LNCaP clone FGC (cell line): ENCODE measurements at regions not wholly inside any gene's neighbourhood (a gene's known extent, or its start where the extent isn't known, plus 50 kb on each side); places are given as distances from the start of the nearest gene placed in this dataset.
"Not testable (repeated sequence)": the region's sequence is repeated elsewhere in the genome, so short reads cannot be mapped to it uniquely, and the experiment has no call there.

Experiments
- DNase-seq: peaks from one replicate; pipeline ENCODE4 v3.0.0-alpha.2; 2011; ENCODE audit warnings: low read depth
- H3K4me3 ChIP-seq: 2 replicates; pipeline ENCODE4 v1.5.1; 2011; ENCODE audit warnings: mild to moderate bottlenecking, low read depth, low read length, control low read depth
- TF ChIP-seq, protein P1 (sequence below): IDR thresholded peaks from 2 replicates; pipeline ENCODE4 v1.5.1; 2012; ENCODE audit warnings: mild to moderate bottlenecking; ENCODE audit not compliant: control insufficient read depth, insufficient read depth; ENCODE audit errors: extremely low read depth

DNA sequence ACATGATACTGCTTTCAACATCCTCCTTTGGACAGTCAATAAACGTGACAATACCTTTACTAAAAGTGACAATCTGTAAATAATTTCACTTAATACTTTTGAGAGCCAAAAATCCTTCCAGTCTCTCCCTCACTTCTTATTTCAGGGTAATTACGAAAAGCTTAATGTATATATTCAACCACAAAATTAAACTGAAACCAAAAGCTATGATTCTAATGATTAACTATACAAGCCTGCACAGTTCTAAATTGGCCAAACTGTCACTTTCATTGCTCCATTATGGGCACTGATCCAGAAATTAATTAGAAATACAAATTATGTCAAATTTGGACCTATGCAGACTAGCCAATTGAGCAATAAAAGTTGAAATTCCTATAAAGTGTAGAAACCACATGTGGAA lies 696.5 kb upstream of the MIS18BP1 start:
- DNase-seq, result no peak
- H3K4me3 ChIP-seq, result no peak overlapping the region
- TF ChIP-seq, protein P1, sequence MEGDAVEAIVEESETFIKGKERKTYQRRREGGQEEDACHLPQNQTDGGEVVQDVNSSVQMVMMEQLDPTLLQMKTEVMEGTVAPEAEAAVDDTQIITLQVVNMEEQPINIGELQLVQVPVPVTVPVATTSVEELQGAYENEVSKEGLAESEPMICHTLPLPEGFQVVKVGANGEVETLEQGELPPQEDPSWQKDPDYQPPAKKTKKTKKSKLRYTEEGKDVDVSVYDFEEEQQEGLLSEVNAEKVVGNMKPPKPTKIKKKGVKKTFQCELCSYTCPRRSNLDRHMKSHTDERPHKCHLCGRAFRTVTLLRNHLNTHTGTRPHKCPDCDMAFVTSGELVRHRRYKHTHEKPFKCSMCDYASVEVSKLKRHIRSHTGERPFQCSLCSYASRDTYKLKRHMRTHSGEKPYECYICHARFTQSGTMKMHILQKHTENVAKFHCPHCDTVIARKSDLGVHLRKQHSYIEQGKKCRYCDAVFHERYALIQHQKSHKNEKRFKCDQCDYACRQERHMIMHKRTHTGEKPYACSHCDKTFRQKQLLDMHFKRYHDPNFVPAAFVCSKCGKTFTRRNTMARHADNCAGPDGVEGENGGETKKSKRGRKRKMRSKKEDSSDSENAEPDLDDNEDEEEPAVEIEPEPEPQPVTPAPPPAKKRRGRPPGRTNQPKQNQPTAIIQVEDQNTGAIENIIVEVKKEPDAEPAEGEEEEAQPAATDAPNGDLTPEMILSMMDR, result no peak

DNA sequence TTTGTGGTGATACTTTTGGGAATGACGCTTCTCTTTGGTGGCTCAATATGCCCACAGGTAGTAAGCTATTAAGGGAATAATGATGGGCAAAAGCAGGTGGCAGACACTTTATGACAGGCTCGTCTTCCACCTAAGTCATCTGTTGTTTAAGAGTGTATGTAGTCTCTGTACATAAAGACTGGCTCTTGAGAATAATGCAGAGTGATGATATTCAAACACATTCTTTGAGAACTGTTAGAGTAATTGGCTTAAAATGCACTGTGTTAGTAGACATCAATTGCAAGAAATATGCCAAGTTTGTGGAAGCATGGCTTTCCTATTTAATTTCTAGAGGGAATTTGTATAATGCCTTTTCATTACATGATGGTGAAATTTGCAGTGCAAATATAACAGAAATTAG lies 694.8 kb upstream of the MIS18BP1 start:
- no peak for DNase-seq
- no peak overlapping the region for H3K4me3 ChIP-seq
- TF ChIP-seq, protein P1, result no peak

DNA sequence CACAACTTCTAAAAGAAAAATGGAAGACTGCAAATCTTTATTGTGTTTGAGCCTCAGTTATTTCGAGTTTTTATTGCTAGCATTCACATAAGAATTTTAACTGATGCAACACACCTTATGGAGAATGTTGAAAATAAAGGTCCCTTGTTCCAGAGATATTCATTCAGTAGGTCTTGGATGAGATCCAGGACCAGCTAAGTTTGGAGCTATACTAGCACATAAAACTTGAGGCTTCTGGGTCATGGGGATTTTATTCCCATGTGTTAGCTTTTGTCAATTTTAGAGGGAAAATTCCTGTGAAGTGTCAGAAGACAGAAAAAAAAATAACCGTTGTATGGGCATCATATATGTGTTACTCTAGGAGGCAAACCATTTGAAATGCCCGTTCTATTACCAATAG lies 693.2 kb upstream of the MIS18BP1 start:
- TF ChIP-seq, protein P1, result no peak
- H3K4me3 ChIP-seq, result no peak overlapping the region
- DNase-seq, result no peak

DNA sequence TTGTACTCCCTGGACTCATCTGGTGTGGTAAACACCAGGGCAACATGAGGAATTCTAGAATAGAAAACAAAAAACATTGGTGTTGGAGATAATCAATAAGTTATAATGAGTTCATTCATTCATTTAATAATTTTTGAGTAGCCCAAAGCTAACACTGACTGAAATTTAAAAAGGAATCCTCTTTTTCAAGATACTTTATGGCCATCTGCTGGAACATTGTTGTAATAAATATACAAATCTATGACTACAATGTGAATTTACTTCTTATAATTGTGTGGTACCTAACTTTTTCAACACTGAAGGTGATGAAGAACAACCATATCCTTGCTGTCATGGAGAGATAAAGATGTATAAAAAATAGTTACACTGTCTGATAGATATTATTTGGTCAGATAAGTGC lies 687.3 kb upstream of the MIS18BP1 start:
- no peak overlapping the region for H3K4me3 ChIP-seq
- TF ChIP-seq, protein P1, result no peak
- DNase-seq, result no peak

DNA sequence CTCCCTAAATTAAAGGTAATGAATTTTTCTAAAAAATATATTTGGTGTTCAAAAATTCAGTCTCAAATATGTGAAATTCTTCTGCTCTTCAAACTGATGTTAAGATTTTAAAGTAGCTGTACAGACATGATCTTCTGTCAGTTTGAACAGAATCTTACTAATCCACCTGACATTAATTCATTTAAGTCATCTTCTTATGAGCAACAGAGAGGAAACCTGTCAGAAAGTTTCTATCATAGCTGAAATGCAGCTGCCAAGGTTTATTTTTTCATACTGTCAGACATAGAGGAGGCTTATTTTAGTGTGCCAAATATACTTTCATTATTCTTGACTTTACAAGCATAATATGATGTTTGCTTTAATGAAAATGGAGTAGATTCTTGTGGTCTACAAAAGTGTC lies 686.6 kb upstream of the MIS18BP1 start:
- H3K4me3 ChIP-seq, result no peak overlapping the region
- DNase-seq, result no peak
- TF ChIP-seq, protein P1, result no peak

DNA sequence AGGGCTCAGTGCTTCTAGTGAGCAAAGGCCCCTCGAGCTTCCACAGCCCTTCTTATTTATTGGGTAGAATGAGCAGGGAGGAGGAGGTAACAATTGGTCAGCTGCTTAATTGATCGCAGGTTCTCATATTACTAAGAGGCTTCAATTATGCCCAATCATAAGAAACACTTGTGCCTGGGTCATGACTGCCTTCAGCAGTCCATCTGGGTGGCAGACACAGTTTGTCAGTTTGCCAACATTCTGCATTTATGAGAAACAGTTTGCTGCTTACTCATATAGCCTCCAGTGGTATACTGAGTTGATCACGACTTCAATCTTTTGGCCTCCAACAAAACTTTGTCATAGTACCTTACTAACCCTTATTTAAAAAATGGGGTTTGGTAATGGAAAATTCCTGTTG lies 667.0 kb upstream of the MIS18BP1 start:
- DNase-seq, H3K4me3 ChIP-seq: not testable (repeated sequence)

DNA sequence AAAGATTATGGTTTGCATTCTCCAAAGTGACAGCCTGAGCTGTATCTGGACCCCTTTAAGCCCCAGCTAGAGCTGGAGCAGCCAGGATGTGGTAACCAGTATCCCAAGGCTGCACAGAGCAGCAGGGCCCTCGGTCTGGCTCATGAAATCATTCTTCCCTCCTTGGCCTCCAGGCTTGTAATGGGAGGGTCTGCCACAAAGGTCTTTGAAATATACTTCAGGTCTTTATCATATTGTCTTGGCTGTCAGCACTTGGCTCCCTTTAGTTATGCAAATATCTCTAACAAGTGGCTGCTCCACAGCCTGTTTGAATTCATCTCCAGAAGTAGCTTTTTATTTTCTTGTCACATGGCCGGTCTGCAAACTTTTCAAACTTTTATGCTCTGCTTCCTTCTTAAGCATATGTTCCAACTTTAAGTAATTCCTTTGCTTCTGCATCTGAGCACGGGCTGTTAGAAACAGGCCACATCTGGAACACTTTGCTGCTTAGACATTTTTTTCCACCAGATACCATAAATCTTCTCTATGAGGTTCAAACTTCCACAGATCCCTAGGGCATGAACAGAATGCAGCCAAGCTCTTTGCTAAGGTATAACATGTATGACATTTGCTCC lies 663.4 kb upstream of the MIS18BP1 start:
- TF ChIP-seq, protein P1, result no peak
- no peak for DNase-seq
- H3K4me3 ChIP-seq, result no peak overlapping the region
